ENCODE measurements at regions not wholly inside any gene's neighbourhood (a gene's known extent, or its start where the extent isn't known, plus 50 kb on each side); places are given as distances from the start of the nearest gene placed in this dataset.

GRCh38 chr9:75390951-75391350, 302.6 kb downstream of the OSTF1 start:
- TF ChIP-seq CTCF (IDR thresholded peaks at IDR 0.05; ENCODE audit: borderline replicate concordance) = no peak
- Histone ChIP-seq H3K36me3 (no peaks in the 10 kb centered on the region), H3K9me3 (replicated peaks) (peaks cover 12% of the 10 kb centered on the region), H3K27me3 (ENCODE audit: low read depth) (no peaks in the 10 kb centered on the region), H3K27ac (replicated peaks) (no peak overlapping the region), H3K4me3 (no peak overlapping the region), H3K4me1 (peaks cover 5% of the 10 kb centered on the region)
- intact Hi-C loops (cut with micrococcal nuclease) = no loop called here
- DNase-seq = no peak

- H3K27me3 ChIP-seq (ENCODE audit: low read depth) = no peaks in the 10 kb centered on the region
- peaks cover 5% of the 10 kb centered on the region for H3K4me1 ChIP-seq
- TF ChIP-seq CTCF (IDR thresholded peaks at IDR 0.05; ENCODE audit: borderline replicate concordance) = no peak
- intact Hi-C loops (cut with micrococcal nuclease) = no loop called here
- no peak overlapping the region for H3K4me3 ChIP-seq
- H3K36me3 ChIP-seq = no peaks in the 10 kb centered on the region
- H3K9me3 ChIP-seq (replicated peaks) = peaks cover 7% of the 10 kb centered on the region
- H3K27ac ChIP-seq (replicated peaks) = no peak overlapping the region
- no peak for DNase-seq
Measured at GRCh38 chr9:75391497-75391896, 303.2 kb downstream of the OSTF1 start.

GRCh38 chr9:75395336-75395735, 307.0 kb downstream of the OSTF1 start:
- H3K4me3 ChIP-seq = no peak overlapping the region
- no peak overlapping the region for H3K27ac ChIP-seq (replicated peaks)
- H3K9me3 ChIP-seq (replicated peaks) = no peaks in the 10 kb centered on the region
- no peaks in the 10 kb centered on the region for H3K36me3 ChIP-seq
- no peak for TF ChIP-seq CTCF (IDR thresholded peaks at IDR 0.05; ENCODE audit: borderline replicate concordance)
- intact Hi-C loops (cut with micrococcal nuclease) = no loop called here
- no peaks in the 10 kb centered on the region for H3K27me3 ChIP-seq (ENCODE audit: low read depth)
- no peak for DNase-seq
- H3K4me1 ChIP-seq = no peaks in the 10 kb centered on the region

GRCh38 chr9:75397836-75398235, 309.5 kb downstream of the OSTF1 start:
- Histone ChIP-seq H3K27ac (replicated peaks) (no peak overlapping the region), H3K4me3 (no peak overlapping the region), H3K36me3 (no peaks in the 10 kb centered on the region), H3K27me3 (ENCODE audit: low read depth) (no peaks in the 10 kb centered on the region), H3K4me1 (no peaks in the 10 kb centered on the region), H3K9me3 (replicated peaks) (peaks cover 5% of the 10 kb centered on the region)
- TF ChIP-seq CTCF (IDR thresholded peaks at IDR 0.05; ENCODE audit: borderline replicate concordance) = no peak
- intact Hi-C loops (cut with micrococcal nuclease) = no loop called here
- DNase-seq = no peak

GRCh38 chr9:75408391-75408790, 320.1 kb downstream of the OSTF1 start:
- no peak for TF ChIP-seq CTCF (IDR thresholded peaks at IDR 0.05; ENCODE audit: borderline replicate concordance)
- Histone ChIP-seq H3K27ac (replicated peaks) (no peak overlapping the region), H3K4me1 (no peaks in the 10 kb centered on the region), H3K27me3 (ENCODE audit: low read depth) (no peaks in the 10 kb centered on the region), H3K4me3 (no peak overlapping the region), H3K9me3 (replicated peaks) (no peaks in the 10 kb centered on the region), H3K36me3 (no peaks in the 10 kb centered on the region)
- no peak for DNase-seq
- intact Hi-C loops (cut with micrococcal nuclease) = no loop called here

GRCh38 chr9:75410405-75410804, 322.1 kb downstream of the OSTF1 start:
- no peaks in the 10 kb centered on the region for H3K27me3 ChIP-seq (ENCODE audit: low read depth)
- intact Hi-C loops (cut with micrococcal nuclease) = no loop called here
- H3K9me3 ChIP-seq (replicated peaks) = no peaks in the 10 kb centered on the region
- no peaks in the 10 kb centered on the region for H3K36me3 ChIP-seq
- no peak overlapping the region for H3K4me3 ChIP-seq
- H3K27ac ChIP-seq (replicated peaks) = no peak overlapping the region
- no peaks in the 10 kb centered on the region for H3K4me1 ChIP-seq
- no peak for DNase-seq
- no peak for TF ChIP-seq CTCF (IDR thresholded peaks at IDR 0.05; ENCODE audit: borderline replicate concordance)

All from left ventricle myocardium inferior (tissue), 1 donor.